ENCODE measurements at regions not wholly inside any gene's neighbourhood (a gene's known extent, or its start where the extent isn't known, plus 50 kb on each side); places are given as distances from the start of the nearest gene placed in this dataset.

- no peak for TF ChIP-seq CTCF (IDR thresholded peaks at IDR 0.05)
- TF ChIP-seq GATA3 (IDR thresholded peaks at IDR 0.05; ENCODE audit: borderline replicate concordance) = no peak
- TF ChIP-seq KDM5A (IDR thresholded peaks at IDR 0.05) = no peak
- TF ChIP-seq FOXS1 (CRISPR knock-in tag; IDR thresholded peaks at IDR 0.05) = no peak
- no peak for TF ChIP-seq PBX3 (IDR thresholded peaks at IDR 0.05)
- TF ChIP-seq MAFK (IDR thresholded peaks at IDR 0.05; ENCODE audit: partially characterized antibody) = no peak
- no peak for TF ChIP-seq MAX (IDR thresholded peaks at IDR 0.05)
- no peak for TF ChIP-seq RFX5 (IDR thresholded peaks at IDR 0.05)
- no peak for TF ChIP-seq REST (IDR thresholded peaks at IDR 0.05)
- TF ChIP-seq SMC3 (IDR thresholded peaks at IDR 0.05) = no peak
- no peak for TF ChIP-seq CEBPB (IDR thresholded peaks at IDR 0.05)
Observed at GRCh38 chr2:41884718-41885117, 163.1 kb upstream of the PKDCC start.

Measured in A549 (cell line).